VCaP (cell line): ENCODE measurements at regions not wholly inside any gene's neighbourhood (a gene's known extent, or its start where the extent isn't known, plus 50 kb on each side); places are given as distances from the start of the nearest gene placed in this dataset.
"Not testable (repeated sequence)": the region's sequence is repeated elsewhere in the genome, so short reads cannot be mapped to it uniquely, and the experiment has no call there.

Source experiments
- H3K27ac ChIP-seq: fragments of 450-650 bp; 2 replicates; pipeline ENCODE4 v1.5.1; 2017
- CTCF ChIP-seq: fragments of 450-650 bp; conservative IDR thresholded peaks from 2 replicates; pipeline ENCODE4 v1.5.1; 2017; ENCODE audit warnings: mild to moderate bottlenecking, moderate library complexity

DNA sequence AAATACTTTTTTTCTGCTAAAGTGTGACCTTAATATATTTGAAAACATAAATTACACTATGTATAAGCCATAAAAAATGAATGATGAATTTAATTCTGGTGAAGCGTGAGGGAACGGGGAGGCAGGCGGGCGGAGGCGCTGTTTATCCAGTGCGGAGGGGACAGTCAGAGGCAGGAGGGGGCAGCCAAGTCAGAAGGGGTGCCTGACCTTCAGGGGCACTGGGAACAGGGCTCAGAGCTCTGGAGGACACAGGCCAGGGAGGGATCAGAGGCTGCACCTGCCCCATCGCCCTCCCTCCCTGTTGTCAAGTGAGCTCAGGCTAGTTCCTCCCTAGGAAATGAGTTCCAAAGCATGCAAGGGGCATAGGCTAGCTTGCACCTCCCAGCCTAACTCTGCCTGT lies 82.0 kb upstream of the CASZ1 start:
- H3K27ac ChIP-seq: no peak overlapping the region
- no peak for TF ChIP-seq CTCF

- TF ChIP-seq CTCF: no peak
- H3K27ac ChIP-seq: no peak overlapping the region
Measured at GRCh38 chr1:10880063-10880462, 83.6 kb upstream of the CASZ1 start.

- no peak for TF ChIP-seq CTCF
- H3K27ac ChIP-seq: no peak overlapping the region
Measured at GRCh38 chr1:10881046-10881445, 84.6 kb upstream of the CASZ1 start.

DNA sequence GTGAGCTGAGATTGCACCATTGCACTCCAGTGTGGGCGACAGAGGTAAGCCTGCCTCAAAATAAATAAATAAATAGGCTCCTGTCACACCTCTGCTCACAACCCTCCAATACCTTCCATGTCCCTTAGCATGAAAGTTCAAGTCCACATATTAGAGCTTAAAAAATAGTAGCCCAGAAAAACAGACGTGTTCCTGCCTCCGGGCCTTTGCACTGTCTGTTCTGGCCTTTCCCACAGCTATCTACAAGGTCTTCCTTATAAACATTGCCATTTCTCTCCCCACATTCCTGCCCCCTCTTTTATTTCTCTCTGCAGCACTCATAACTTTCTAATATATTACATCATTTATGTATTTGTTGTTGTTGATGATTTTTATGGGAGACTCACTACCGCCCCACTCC lies 85.6 kb upstream of the CASZ1 start:
- TF ChIP-seq CTCF: no peak
- H3K27ac ChIP-seq: no peak overlapping the region

- not testable (repeated sequence) for H3K27ac ChIP-seq
Measured at GRCh38 chr1:10887032-10887431, 90.6 kb upstream of the CASZ1 start.

DNA sequence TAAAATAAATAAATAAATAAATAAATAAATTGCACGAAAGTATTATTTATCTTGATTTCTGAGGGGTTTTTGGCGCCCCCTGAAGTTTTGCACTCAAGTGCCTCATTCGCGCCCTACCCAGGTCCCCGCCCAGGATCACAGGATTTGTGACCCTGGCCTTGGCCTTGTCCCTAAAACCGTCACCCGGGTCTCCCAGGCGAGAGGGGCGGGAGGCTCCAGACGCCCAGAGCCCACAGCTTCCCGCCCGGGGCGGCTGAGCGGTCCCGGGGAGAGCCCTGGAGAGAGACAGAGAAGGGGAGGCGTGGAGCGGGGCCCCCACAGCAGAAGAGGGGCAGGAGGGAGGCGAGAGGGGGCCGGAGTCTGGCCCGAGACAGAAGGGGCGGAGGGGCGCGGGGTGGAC lies 91.8 kb upstream of the CASZ1 start:
- no peak for TF ChIP-seq CTCF
- no peak overlapping the region for H3K27ac ChIP-seq

- no peak overlapping the region for H3K27ac ChIP-seq
- no peak for TF ChIP-seq CTCF
Measured at GRCh38 chr1:10888791-10889649, 92.6 kb upstream of the CASZ1 start.

GRCh38 chr1:10889650-10890353 lies 93.4 kb upstream of the CASZ1 start:
- no peak for TF ChIP-seq CTCF
- no peak overlapping the region for H3K27ac ChIP-seq
